IPS-20b (cell line): ENCODE measurements at regions not wholly inside any gene's neighbourhood (a gene's known extent, or its start where the extent isn't known, plus 50 kb on each side); places are given as distances from the start of the nearest gene placed in this dataset.
"Not testable (repeated sequence)": the region's sequence is repeated elsewhere in the genome, so short reads cannot be mapped to it uniquely, and the experiment has no call there.

ENCODE experiments used
- H3K27ac ChIP-seq: one replicate; pipeline ENCODE4 v1.5.1; 2013; ENCODE audit warnings: low read length
- H3K27me3 ChIP-seq: 2 replicates; pipeline ENCODE4 v1.6.1; 2013; ENCODE audit warnings: mild to moderate bottlenecking, low read length, inconsistent platforms; ENCODE audit not compliant: insufficient read depth
- H3K36me3 ChIP-seq: 2 replicates; pipeline ENCODE4 v1.6.1; 2013; ENCODE audit warnings: low read depth, mild to moderate bottlenecking, inconsistent platforms, low read length, moderate library complexity; ENCODE audit not compliant: insufficient read depth
- H3K4me1 ChIP-seq: 2 replicates; pipeline ENCODE4 v1.6.1; 2013; ENCODE audit warnings: mild to moderate bottlenecking, control low read depth, inconsistent platforms, low read length, moderate library complexity; ENCODE audit not compliant: insufficient read depth
- H3K4me3 ChIP-seq: 2 replicates; pipeline ENCODE4 v1.5.1; 2013; ENCODE audit warnings: mild to moderate bottlenecking, low read length, inconsistent platforms
- H3K9ac ChIP-seq: 2 replicates; pipeline ENCODE4 v1.6.1; 2013; ENCODE audit warnings: low read depth, mild to moderate bottlenecking, inconsistent platforms, low read length, moderate library complexity
- H3K9me3 ChIP-seq: 2 replicates; pipeline ENCODE4 v1.6.1; 2013; ENCODE audit warnings: mild to moderate bottlenecking, low read depth, low read length, inconsistent platforms; ENCODE audit not compliant: insufficient read depth

DNA sequence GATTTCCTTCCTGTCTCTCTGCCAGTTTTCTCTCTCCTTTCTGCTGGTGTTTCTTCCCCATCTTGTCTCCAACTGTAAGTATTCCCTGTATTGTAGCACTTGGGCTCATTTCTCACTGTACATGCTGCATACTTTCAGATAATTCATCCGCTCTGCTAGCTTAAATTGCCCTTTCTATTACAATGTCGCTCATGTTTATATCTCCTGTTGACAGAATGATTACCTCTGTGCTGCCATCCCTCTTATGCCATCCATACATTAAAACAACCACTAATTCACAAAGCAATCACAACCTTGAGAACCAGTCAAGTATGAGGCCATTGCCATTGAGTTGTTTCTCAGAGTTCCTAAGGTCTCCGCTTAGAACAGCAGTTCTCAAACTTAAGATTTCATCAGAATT is 107.5 kb upstream of the SOX2 start:
- no peak overlapping the region for H3K4me3 ChIP-seq
- H3K9me3 ChIP-seq = no peaks in the 10 kb centered on the region
- H3K36me3 ChIP-seq = no peaks in the 10 kb centered on the region
- H3K9ac ChIP-seq = no peak overlapping the region
- H3K27ac ChIP-seq = no peak overlapping the region
- H3K27me3 ChIP-seq = no peaks in the 10 kb centered on the region
- H3K4me1 ChIP-seq = peaks cover 8% of the 10 kb centered on the region; the same call in 1 of the 2 replicates

DNA sequence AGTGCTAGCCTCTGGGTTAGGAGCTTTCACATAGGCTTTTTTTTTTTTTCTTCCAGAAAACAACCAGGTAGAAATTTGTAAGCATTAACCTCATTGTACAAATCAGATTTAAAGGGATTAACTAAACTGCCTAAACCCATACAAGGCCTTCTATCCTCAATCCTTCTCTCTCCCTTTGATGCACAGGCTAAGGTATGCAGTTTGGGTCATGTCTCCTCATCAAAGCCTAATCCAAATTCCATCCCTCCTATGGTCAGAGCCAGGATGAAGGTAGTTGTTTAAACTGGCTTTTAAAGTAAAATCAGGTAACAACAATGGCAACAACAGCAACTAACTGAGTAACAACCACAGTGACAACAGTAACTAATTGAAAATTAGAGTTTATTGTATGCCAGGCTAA is 115.6 kb upstream of the SOX2 start:
- Histone ChIP-seq H3K9ac (no peak overlapping the region), H3K27me3 (no peaks in the 10 kb centered on the region), H3K4me3 (no peak overlapping the region), H3K4me1 (no peaks in the 10 kb centered on the region), H3K27ac (no peak overlapping the region), H3K9me3 (no peaks in the 10 kb centered on the region), H3K36me3 (no peaks in the 10 kb centered on the region)

DNA sequence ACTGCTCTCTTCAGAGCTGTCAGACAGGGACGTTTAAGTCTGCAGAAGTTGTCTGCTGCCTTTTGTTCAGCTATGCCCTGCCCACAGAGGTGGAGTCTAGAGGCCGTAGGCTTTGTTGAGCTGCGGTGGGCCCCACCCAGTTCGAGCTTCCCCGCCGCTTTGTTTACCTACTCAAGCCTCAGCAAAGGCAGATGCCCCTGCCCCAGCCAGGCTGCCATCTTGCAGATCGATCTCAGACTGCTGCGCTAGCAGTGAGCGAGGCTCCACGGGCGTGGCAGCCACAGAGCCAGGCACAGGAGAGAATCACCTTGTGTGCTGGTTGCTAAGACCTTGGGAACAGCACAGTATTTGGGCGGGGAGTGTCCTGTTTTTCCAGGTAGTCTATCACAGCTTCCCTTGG is 120.8 kb upstream of the SOX2 start:
- not testable (repeated sequence) for H3K4me3 ChIP-seq, H3K36me3 ChIP-seq, H3K9me3 ChIP-seq, H3K9ac ChIP-seq, H3K27ac ChIP-seq, H3K27me3 ChIP-seq, H3K4me1 ChIP-seq

DNA sequence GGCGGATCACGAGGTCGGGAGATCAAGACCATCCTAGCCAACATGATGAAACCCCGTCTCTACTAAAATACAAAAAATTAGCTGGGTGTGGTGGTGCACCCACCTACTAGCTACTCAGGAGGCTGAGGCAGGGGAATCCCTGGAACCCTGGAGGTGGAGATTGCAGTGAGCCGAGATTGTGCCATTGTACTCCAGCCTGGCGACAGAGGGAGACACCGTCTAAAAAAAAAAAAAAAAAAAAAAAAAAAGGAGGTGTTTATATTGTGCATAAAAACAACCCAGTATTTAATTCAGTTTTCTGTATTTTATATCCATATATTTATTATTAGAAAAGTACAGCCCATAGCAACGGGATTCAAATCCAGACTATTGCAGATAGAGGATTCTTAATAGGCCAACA is 129.1 kb upstream of the SOX2 start:
- Histone ChIP-seq H3K4me3 (no peak overlapping the region), H3K9ac (no peak overlapping the region), H3K27me3 (no peaks in the 10 kb centered on the region), H3K9me3 (no peaks in the 10 kb centered on the region), H3K27ac (no peak overlapping the region), H3K4me1 (0 out of 2 replicates have a peak, but pooled peaks cover 3% of the 10 kb centered on the region), H3K36me3 (no peaks in the 10 kb centered on the region)

DNA sequence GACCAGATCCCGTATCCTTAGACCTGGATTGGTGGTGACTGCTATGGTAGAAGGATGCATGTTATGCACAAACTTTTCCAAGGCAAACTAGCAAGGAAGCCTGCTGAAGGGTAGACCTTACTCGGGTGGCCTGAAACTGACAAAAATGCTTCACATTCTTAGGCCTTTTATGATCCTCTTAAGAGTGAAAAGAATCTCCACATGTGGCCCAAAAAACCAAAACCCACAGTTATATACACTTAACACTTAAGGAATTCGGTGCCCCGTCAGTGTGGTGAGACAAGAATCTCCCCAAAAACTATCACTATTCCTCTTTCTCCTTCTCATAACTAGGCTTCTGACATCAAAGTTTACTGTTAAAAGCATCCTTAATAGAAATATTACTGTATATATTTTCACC is 130.1 kb upstream of the SOX2 start:
- Histone ChIP-seq H3K9me3 (no peaks in the 10 kb centered on the region), H3K27ac (no peak overlapping the region), H3K9ac (no peak overlapping the region), H3K36me3 (no peaks in the 10 kb centered on the region), H3K4me1 (0 out of 2 replicates have a peak, but pooled peaks cover 3% of the 10 kb centered on the region), H3K27me3 (no peaks in the 10 kb centered on the region), H3K4me3 (no peak overlapping the region)

DNA sequence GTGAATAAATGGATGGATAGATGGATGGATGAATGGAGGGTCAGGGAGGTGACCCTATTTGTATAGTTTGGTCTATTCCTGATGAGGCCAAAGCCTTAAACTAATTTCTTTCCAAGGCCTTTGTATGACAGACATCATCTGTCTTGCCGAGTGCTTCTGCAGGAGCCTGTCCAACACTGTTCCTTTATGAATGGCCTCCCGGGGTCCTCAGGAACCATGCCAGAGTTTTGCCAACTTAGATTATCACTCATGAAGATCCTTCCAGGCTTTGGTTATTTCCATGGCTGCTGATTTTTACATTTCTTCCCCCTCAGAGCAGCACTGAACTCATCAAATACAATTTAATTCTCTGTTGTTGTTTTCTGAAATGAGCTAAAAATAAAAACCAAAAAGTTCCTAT is 133.0 kb upstream of the SOX2 start:
- Histone ChIP-seq H3K9me3 (no peaks in the 10 kb centered on the region), H3K4me3 (no peak overlapping the region), H3K9ac (no peak overlapping the region), H3K4me1 (0 out of 2 replicates have a peak, but pooled peaks cover 3% of the 10 kb centered on the region), H3K36me3 (no peaks in the 10 kb centered on the region), H3K27me3 (no peaks in the 10 kb centered on the region), H3K27ac (no peak overlapping the region)

DNA sequence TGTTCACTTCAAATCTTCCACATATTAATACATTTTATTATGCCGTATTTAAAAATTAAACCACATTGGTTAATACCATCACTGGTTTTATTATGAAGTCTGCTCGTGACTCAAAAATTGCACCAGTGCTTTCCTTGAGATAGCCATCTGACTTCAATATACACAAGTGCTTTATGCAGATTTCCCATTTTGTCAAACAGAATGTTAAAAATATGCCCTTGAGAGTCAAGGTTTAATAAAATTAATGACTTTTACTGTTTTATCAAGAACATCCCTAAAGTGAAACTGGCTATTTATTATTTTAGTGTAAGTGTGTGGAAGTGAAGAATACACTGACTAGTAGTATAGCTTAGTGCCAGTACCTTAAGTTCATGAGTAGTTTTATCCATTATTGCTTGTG is 139.3 kb upstream of the SOX2 start:
- H3K9me3 ChIP-seq = no peaks in the 10 kb centered on the region
- no peak overlapping the region for H3K27ac ChIP-seq
- H3K36me3 ChIP-seq = no peaks in the 10 kb centered on the region
- no peaks in the 10 kb centered on the region for H3K27me3 ChIP-seq
- H3K4me1 ChIP-seq = no peaks in the 10 kb centered on the region
- H3K9ac ChIP-seq = no peak overlapping the region
- no peak overlapping the region for H3K4me3 ChIP-seq

DNA sequence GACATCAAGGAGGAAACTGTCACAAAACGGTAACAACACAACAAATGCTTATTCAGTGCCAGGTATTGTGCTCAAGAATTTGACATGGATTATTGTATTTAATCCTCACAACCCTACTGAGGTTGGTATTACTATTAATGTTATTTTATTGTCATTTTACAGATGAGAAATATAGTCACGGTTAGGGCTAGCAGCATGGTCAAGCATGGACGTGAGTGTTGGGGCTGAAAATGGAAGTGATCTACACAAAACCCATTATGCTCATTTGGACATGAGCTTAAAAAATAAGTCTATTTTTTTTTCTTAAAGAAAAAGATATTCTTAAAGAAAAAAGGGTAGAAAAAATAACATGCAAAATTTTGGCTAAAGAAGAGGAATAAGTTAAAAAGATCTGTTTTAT is 141.3 kb upstream of the SOX2 start:
- no peaks in the 10 kb centered on the region for H3K9me3 ChIP-seq
- H3K4me3 ChIP-seq = no peak overlapping the region
- no peaks in the 10 kb centered on the region for H3K36me3 ChIP-seq
- H3K27me3 ChIP-seq = no peaks in the 10 kb centered on the region
- H3K27ac ChIP-seq = no peak overlapping the region
- no peak overlapping the region for H3K9ac ChIP-seq
- no peaks in the 10 kb centered on the region for H3K4me1 ChIP-seq

DNA sequence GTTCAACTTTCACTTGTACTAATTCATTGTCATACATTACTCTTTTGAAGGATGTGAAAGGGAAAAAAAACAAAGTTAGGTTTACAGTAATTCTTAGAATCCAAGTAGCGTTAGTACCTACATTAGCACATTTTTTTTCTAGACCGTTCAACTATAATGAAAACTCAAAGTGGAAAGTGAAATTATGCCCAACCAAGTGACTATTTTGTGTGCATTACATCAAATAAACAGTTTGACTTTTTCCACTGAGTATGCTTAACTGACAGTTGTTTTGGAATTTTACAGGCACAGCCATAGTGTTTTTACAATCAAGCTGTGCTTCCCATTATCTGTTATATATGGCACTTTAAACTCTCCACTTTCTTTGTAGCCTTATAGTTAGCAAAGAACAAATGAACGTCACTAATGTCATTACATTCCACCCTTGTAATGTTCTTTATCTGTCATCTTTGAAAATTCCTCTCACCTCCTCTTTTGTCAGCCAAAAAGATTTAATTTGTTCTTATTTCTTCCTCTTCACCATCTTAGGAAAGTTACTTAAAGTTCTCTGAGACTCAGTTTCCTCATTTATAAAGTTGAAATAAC is 142.3 kb upstream of the SOX2 start:
- no peaks in the 10 kb centered on the region for H3K27me3 ChIP-seq
- no peaks in the 10 kb centered on the region for H3K36me3 ChIP-seq

DNA sequence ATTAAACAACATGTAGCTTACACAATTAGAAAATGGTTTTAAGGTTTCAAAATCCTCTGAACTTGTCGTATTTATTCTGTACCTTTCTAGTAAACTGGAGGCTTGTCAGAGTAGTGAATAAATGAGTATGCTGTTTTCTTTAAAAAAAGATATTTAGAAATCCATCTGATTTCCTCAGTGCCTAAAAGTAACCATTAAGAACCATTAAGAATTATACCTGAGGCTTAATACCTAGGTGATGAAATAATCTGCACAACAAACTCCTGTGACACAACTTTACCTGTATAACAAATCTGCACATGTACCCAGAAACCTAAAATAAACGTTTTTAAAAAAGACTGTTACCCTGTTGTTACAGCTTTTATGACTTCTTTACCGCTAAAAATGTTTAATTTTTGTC is 143.0 kb upstream of the SOX2 start:
- no peaks in the 10 kb centered on the region for H3K9me3 ChIP-seq
- H3K9ac ChIP-seq = no peak overlapping the region

More for the DNA sequence above, 142.3 kb upstream of the SOX2 start:
- Histone ChIP-seq H3K27ac (no peak overlapping the region), H3K9ac (no peak overlapping the region), H3K9me3 (no peaks in the 10 kb centered on the region), H3K4me3 (no peak overlapping the region), H3K4me1 (no peaks in the 10 kb centered on the region)

DNA sequence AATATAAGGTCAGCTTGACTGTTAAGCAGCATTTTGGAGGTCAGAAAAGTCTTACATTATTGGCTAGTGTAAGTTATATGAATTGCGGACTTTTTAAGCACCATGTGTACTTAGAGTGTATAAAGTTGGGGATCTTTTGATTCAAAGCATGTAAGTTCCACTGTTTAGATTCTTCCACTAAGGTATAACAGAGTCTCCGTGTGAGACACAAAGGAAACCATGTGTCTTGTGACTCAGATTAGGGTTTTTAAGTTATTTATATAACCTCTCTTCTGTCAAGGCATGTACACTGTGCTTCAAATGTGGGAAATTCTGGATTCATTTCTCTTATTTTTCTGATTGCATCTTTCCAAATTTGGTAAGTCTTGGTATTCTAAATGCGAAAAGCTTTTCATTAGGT is 143.5 kb upstream of the SOX2 start:
- Histone ChIP-seq H3K36me3 (no peaks in the 10 kb centered on the region), H3K27ac (no peak overlapping the region), H3K27me3 (no peaks in the 10 kb centered on the region), H3K9ac (no peak overlapping the region), H3K9me3 (no peaks in the 10 kb centered on the region), H3K4me1 (no peaks in the 10 kb centered on the region), H3K4me3 (no peak overlapping the region)

More for the DNA sequence above, 143.0 kb upstream of the SOX2 start:
- no peaks in the 10 kb centered on the region for H3K27me3 ChIP-seq
- H3K4me3 ChIP-seq = no peak overlapping the region
- no peaks in the 10 kb centered on the region for H3K36me3 ChIP-seq
- H3K4me1 ChIP-seq = no peaks in the 10 kb centered on the region
- H3K27ac ChIP-seq = no peak overlapping the region

DNA sequence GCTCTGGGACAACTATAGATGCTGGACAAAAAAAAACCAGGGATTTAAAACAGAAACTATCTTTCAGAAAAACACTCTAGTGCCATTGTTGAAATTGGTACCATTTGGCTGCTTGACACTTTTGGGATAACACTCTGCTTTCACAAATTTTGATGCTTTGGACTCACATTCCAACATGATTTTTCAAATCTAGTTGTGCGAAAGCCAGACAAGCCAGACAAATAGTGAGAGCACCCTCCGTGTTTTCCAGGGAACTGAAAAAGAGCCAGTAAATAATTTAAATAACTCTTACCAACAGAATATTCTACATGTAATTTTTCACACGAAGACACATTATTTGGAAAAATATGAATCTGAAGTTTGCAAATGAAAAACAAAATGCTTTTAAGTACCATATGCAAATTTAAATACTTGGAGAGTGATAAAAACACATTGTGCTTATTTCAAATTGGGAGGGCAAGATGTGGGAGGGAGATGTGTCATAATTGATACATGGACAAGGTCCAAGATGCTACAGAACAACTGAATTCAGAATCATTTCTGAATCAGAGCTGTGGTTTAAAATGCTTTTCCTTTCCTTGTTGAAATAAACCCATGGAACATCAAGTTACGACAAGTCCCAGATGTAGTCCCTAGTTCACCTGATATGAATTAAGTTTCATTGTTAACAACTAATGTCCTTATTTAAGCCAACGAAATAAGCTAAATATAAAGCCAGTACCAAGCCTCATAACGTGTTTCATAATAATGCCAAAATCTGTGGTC is 144.2 kb upstream of the SOX2 start:
- Histone ChIP-seq H3K27ac (no peak overlapping the region), H3K9me3 (no peaks in the 10 kb centered on the region), H3K4me1 (no peaks in the 10 kb centered on the region), H3K4me3 (no peak overlapping the region), H3K27me3 (no peaks in the 10 kb centered on the region), H3K9ac (no peak overlapping the region), H3K36me3 (no peaks in the 10 kb centered on the region)
